CD4-positive, alpha-beta T cell treated with Interleukin-17A for 1 hour (primary cell): ENCODE measurements at regions not wholly inside any gene's neighbourhood (a gene's known extent, or its start where the extent isn't known, plus 50 kb on each side); places are given as distances from the start of the nearest gene placed in this dataset.
"Not testable (repeated sequence)": the region's sequence is repeated elsewhere in the genome, so short reads cannot be mapped to it uniquely, and the experiment has no call there.

ENCODE experiments used
- DNase-seq: peaks from one replicate; pipeline ENCODE4 v3.0.0-alpha.2; 2020

- no peak for DNase-seq
Observed at GRCh38 chr20:12512755-12513154, 496.0 kb upstream of the SPTLC3 start.

GRCh38 chr20:12528104-12528503, 480.7 kb upstream of the SPTLC3 start:
- no peak for DNase-seq

- DNase-seq, result no peak
Observed at GRCh38 chr20:12528591-12529041, 480.2 kb upstream of the SPTLC3 start.

- no peak for DNase-seq
Observed at GRCh38 chr20:12531626-12532025, 477.1 kb upstream of the SPTLC3 start.

GRCh38 chr20:12535316-12535715, 473.5 kb upstream of the SPTLC3 start:
- DNase-seq, result no peak

GRCh38 chr20:12535770-12536169, 473.0 kb upstream of the SPTLC3 start:
- DNase-seq, result no peak

- DNase-seq, result no peak
Observed at GRCh38 chr20:12554426-12554825, 454.3 kb upstream of the SPTLC3 start.

GRCh38 chr20:12555369-12555768, 453.4 kb upstream of the SPTLC3 start:
- DNase-seq, result no peak

GRCh38 chr20:12555849-12556248, 452.9 kb upstream of the SPTLC3 start:
- DNase-seq, result not testable (repeated sequence)

GRCh38 chr20:12557224-12557623, 451.5 kb upstream of the SPTLC3 start:
- DNase-seq, result no peak

GRCh38 chr20:12564979-12565378, 443.8 kb upstream of the SPTLC3 start:
- DNase-seq, result no peak

- no peak for DNase-seq
Observed at GRCh38 chr20:12566596-12566995, 442.2 kb upstream of the SPTLC3 start.

- DNase-seq, result no peak
Observed at GRCh38 chr20:12570371-12570770, 438.4 kb upstream of the SPTLC3 start.

- no peak for DNase-seq
Observed at GRCh38 chr20:12573442-12573841, 435.3 kb upstream of the SPTLC3 start.

GRCh38 chr20:12575352-12576095, 433.2 kb upstream of the SPTLC3 start:
- DNase-seq, result no peak

GRCh38 chr20:12577213-12577612, 431.6 kb upstream of the SPTLC3 start:
- no peak for DNase-seq

GRCh38 chr20:12581644-12582289, 427.0 kb upstream of the SPTLC3 start:
- no peak for DNase-seq

- DNase-seq, result not testable (repeated sequence)
Observed at GRCh38 chr20:12582710-12583109, 426.1 kb upstream of the SPTLC3 start.

- no peak for DNase-seq
Observed at GRCh38 chr20:12591949-12592470, 416.8 kb upstream of the SPTLC3 start.

- no peak for DNase-seq
Observed at GRCh38 chr20:12592756-12593155, 416.0 kb upstream of the SPTLC3 start.

GRCh38 chr20:12593342-12593873, 415.4 kb upstream of the SPTLC3 start:
- no peak for DNase-seq

GRCh38 chr20:12594410-12595088, 414.2 kb upstream of the SPTLC3 start:
- no peak for DNase-seq

- no peak for DNase-seq
Observed at GRCh38 chr20:12595841-12596240, 412.9 kb upstream of the SPTLC3 start.
